Thoracic aorta (tissue), 2 donors: ENCODE measurements at regions not wholly inside any gene's neighbourhood (a gene's known extent, or its start where the extent isn't known, plus 50 kb on each side); places are given as distances from the start of the nearest gene placed in this dataset.
"Not testable (repeated sequence)": the region's sequence is repeated elsewhere in the genome, so short reads cannot be mapped to it uniquely, and the experiment has no call there.

Experiments
- ATAC-seq: fragments of 150-250 bp; one replicate; pipeline ENCODE4 v1.8.0; 2017; ENCODE audit warnings: low read depth; ENCODE audit not compliant: insufficient number of reproducible peaks, low FRiP score
- DNase-seq: peaks from one replicate; pipeline ENCODE4 v3.0.0-alpha.2; 2020; ENCODE audit warnings: low spot score
- H3K27ac ChIP-seq, 2 donors: fragments of 200-600 bp; sonication (generic); 1 replicate in 1 of 2; 2 replicates in 1 of 2; pipeline ENCODE4 v1.5.1; 2016; ENCODE audit warnings: mild to moderate bottlenecking in 2 of 2, moderate library complexity in 2 of 2
- H3K27me3 ChIP-seq: fragments of 200-600 bp; sonication (generic); replicated peaks from 2 replicates; pipeline ENCODE4 v1.6.0; 2016; ENCODE audit warnings: mild to moderate bottlenecking; ENCODE audit not compliant: insufficient read depth
- H3K36me3 ChIP-seq: fragments of 200-600 bp; sonication (generic); one replicate; pipeline ENCODE4 v1.5.1; 2016
- H3K4me1 ChIP-seq, 2 donors: fragments of 200-600 bp; sonication (generic); 1 replicate in 1 of 2; 2 replicates in 1 of 2; pipeline versions ENCODE4 v1.5.1 to v1.6.0; 2016; ENCODE audit warnings: low read depth in 2 of 2, mild to moderate bottlenecking in 1 of 2; ENCODE audit not compliant: control insufficient read depth in 1 of 2
- H3K4me3 ChIP-seq: fragments of 200-600 bp; sonication (generic); 2 replicates; pipeline ENCODE4 v1.5.1; 2016; ENCODE audit warnings: mild to moderate bottlenecking
- H3K9me3 ChIP-seq: fragments of 200-600 bp; sonication (generic); 2 replicates; pipeline ENCODE4 v1.5.1; 2016
- TF ChIP-seq, protein P1 (sequence below): fragments of 200-600 bp; sonication (generic); IDR thresholded peaks from one replicate; pipeline ENCODE4 v1.5.1; 2019; ENCODE audit warnings: antibody characterized with exemption

DNA sequence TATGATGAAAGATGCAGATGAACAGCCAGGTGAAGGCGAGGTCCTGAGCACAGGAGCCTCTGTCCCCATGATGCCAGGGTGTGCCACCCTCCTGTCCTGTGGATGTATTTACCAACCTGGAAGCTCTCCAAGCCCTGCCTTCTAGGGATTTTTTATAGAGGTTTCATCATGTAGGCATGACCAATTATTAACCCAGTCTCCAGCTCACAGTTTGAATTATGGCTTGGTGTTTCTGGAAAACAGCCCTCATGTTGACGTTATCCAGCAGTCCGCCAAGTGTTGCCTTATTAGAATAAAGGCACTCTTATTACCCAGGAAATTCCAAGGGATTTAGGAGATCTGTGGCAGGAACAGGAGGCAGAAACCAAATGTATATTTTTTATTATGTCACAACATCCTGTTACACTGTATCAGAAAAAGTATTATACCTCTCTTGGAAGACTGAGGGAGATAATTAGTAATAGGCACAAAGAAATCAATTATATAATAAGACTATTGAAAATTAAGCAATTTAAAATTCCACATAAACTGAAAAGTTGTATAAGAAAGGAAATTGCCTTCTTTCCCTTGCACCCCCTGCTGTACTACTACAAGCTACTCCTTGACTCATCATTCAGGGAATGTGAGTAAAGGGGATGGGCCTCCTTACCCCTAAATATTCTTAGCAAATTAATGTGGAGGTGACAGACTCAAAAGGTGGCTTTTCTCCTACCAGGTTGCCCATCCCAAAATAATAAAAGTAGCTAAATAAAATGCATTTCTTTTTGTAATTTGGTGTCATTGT is 129.6 kb downstream of the ZNF330 start:
- H3K27ac ChIP-seq = peak overlapping the region in 1 of 2 donors; percentile 56
- H3K4me3 ChIP-seq = no peak overlapping the region
- no peaks in the 10 kb centered on the region for H3K9me3 ChIP-seq
- H3K27me3 ChIP-seq = no peaks in the 10 kb centered on the region
- H3K36me3 ChIP-seq = no peaks in the 10 kb centered on the region
- no peak for DNase-seq
- H3K4me1 ChIP-seq = peaks cover 15 to 48% of the 10 kb centered on the region in 2 donors
- ATAC-seq = peak; percentile 82
- TF ChIP-seq, protein P1, sequence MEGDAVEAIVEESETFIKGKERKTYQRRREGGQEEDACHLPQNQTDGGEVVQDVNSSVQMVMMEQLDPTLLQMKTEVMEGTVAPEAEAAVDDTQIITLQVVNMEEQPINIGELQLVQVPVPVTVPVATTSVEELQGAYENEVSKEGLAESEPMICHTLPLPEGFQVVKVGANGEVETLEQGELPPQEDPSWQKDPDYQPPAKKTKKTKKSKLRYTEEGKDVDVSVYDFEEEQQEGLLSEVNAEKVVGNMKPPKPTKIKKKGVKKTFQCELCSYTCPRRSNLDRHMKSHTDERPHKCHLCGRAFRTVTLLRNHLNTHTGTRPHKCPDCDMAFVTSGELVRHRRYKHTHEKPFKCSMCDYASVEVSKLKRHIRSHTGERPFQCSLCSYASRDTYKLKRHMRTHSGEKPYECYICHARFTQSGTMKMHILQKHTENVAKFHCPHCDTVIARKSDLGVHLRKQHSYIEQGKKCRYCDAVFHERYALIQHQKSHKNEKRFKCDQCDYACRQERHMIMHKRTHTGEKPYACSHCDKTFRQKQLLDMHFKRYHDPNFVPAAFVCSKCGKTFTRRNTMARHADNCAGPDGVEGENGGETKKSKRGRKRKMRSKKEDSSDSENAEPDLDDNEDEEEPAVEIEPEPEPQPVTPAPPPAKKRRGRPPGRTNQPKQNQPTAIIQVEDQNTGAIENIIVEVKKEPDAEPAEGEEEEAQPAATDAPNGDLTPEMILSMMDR = no peak

DNA sequence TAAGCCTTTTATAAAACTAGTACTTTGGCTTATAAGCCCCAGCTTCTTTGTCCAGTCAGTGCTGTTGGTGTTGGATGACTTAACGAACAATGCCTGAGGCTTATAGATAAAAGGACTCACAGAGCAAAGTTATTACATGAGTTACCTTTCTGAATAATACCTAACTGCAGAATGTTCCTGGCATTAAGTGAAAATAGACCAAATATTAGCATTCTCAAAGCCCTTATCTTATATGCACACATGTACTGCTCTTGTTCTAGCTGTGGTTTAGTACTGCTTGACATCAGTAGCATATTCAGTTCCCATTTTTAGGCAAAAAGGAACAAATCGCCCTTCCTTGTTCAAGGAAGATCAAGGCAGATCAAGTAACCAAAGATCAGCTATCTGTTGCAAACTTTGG is 131.6 kb downstream of the ZNF330 start:
- Histone ChIP-seq H3K4me1 (peaks cover 15 to 47% of the 10 kb centered on the region in 2 donors), H3K27ac (peak overlapping the region in 1 of 2 donors; percentile 63), H3K27me3 (no peaks in the 10 kb centered on the region), H3K36me3 (no peaks in the 10 kb centered on the region), H3K9me3 (no peaks in the 10 kb centered on the region), H3K4me3 (no peak overlapping the region)
- ATAC-seq (no peak), DNase-seq (no peak)
- TF ChIP-seq, protein P1 = no peak

DNA sequence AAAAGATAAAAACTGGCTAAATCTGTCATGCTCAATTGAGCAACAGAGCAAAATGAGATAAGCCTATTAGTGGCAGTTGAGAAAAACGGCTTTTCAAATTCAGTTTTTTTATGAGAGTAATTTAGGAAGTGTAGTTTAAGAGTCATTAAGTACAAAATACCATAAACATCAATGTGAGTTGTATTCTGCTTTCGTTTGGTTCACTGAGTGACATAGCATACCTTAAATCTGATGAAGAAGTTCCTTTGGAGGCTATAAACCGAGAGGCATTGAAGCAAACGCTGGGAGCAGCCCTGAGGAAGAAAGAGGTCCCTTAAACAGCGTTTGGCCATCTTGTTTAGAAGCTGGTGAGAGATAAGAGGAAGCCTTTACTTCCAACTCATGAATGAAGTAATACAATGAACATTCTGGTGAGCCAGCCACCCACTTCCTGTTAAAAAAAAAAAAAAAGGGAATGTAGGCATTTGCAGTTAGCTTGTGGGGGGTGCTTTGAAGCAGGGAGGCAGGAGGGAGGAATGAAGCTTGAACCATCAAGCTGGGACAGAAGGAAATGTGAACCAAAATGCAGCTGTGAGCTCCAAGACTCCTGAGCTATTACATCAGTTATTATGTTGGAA is 132.3 kb downstream of the ZNF330 start:
- DNase-seq = no peak
- Histone ChIP-seq H3K36me3 (no peaks in the 10 kb centered on the region), H3K27me3 (no peaks in the 10 kb centered on the region), H3K9me3 (no peaks in the 10 kb centered on the region), H3K4me1 (peaks cover 11 to 40% of the 10 kb centered on the region in 2 donors), H3K27ac (peak overlapping the region; percentile 10 to 63), H3K4me3 (peak overlapping the region; percentile 12)
- TF ChIP-seq, protein P1 = no peak
- no peak for ATAC-seq

DNA sequence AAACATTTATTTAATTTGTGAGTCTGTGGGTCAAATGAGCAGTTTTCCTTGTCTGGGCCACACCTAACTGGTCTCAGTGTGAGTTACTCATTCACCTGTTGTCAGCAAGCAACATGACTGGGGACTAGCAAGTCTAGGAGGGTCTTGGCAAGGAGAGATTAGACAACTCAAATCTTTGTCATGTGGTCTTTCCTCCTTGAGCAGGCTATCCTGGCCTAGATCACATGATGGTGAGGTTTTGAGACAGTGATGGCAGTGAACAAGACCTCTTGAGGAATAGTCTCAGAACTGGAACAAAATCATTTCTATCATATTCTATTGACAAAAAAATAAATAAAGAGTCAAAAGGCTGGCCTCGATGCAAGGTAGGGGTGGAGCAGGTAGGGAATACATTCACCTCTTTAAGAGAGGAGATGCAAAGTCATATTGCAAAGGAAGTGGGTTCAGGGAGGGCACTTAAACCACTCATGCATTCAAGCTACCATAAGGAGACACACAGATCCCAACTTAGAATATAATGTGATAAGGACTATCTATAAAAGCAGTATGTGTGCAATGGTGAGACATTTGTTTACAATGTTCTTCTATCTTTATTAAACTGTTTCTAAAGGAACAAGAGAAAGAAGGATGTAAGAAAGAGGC is 135.7 kb downstream of the ZNF330 start:
- TF ChIP-seq, protein P1 = no peak
- no peaks in the 10 kb centered on the region for H3K27me3 ChIP-seq
- no peak overlapping the region for H3K4me3 ChIP-seq
- H3K9me3 ChIP-seq = no peaks in the 10 kb centered on the region
- DNase-seq = no peak
- no peak overlapping the region for H3K27ac ChIP-seq
- H3K4me1 ChIP-seq = peaks cover 3 to 19% of the 10 kb centered on the region in 2 donors
- ATAC-seq = no peak
- H3K36me3 ChIP-seq = no peaks in the 10 kb centered on the region

DNA sequence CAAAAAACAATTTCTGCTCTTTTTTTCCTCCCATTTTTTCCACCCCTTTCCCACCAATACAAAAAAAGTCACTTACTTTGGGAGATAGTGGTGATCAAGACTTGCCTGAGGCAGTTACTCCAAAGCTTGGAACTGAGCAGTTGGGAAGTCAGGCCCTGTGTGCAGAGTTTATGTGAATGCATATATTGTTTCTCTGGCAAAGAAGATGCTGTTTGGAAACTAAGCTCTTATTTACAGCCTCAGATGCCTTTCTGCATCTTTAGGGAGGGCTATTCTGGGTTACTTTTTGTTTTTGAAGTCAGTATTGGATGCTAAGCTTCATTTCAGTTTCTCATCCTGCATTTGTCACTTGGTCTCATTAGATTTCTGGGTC is 136.3 kb downstream of the ZNF330 start:
- Histone ChIP-seq H3K9me3 (no peaks in the 10 kb centered on the region), H3K36me3 (no peaks in the 10 kb centered on the region), H3K27me3 (no peaks in the 10 kb centered on the region), H3K4me1 (peaks cover 3 to 16% of the 10 kb centered on the region in 2 donors), H3K4me3 (no peak overlapping the region), H3K27ac (no peak overlapping the region)
- no peak for ATAC-seq
- TF ChIP-seq, protein P1 = no peak
- DNase-seq = no peak

DNA sequence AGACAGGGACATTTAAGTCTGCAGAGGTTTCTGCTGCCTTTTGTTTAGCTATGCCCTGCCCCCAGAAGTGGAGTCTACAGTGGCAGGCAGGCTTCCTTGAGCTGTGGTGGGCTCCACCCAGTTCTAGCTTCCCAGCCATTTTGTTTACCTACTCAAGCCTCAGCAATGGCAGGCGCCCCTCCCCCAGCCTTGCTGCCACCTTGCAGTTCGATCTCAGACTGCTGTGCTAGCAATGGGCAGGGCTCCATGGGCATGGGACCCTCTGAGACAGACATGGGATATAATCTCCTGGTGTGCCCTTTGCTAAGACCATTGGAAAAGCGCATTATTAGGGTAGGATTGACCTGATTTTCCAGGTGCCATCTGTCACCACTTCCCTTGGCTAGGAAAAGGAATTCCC is 147.5 kb downstream of the ZNF330 start:
- not testable (repeated sequence) for H3K4me1 ChIP-seq

More for the DNA sequence above, 147.5 kb downstream of the ZNF330 start:
- not testable (repeated sequence) for ATAC-seq, H3K36me3 ChIP-seq, DNase-seq, H3K9me3 ChIP-seq, H3K4me3 ChIP-seq, H3K27ac ChIP-seq, H3K27me3 ChIP-seq
